ENCODE measurements at regions not wholly inside any gene's neighbourhood (a gene's known extent, or its start where the extent isn't known, plus 50 kb on each side); places are given as distances from the start of the nearest gene placed in this dataset.

GRCh38 chr4:162787120-162787519 lies 379.6 kb downstream of the NAF1 start:
- Histone ChIP-seq H3K36me3 (ENCODE audit: insufficient read depth, low read length) (no peaks in the 10 kb centered on the region), H3K9me3 (ENCODE audit: low read depth, low read length) (no peaks in the 10 kb centered on the region), H3K4me2 (ENCODE audit: insufficient read depth, low read length) (no peak overlapping the region), H3K4me1 (ENCODE audit: insufficient read depth, low read length) (no peaks in the 10 kb centered on the region), H3K27me3 (ENCODE audit: insufficient read depth, low read length) (no peaks in the 10 kb centered on the region), H4K20me1 (ENCODE audit: insufficient read depth, low read length) (no peaks in the 10 kb centered on the region), H3K4me3 (ENCODE audit: insufficient read depth, low read length) (no peak overlapping the region), H2AFZ (ENCODE audit: low read length) (no peak overlapping the region), H3K27ac (ENCODE audit: low read depth, low read length) (no peak overlapping the region), H3K79me2 (ENCODE audit: insufficient read depth, low read length) (no peaks in the 10 kb centered on the region)
- DNase-seq (ENCODE audit: insufficient read length, low spot score, missing footprints) = no peak
- no peak for TF ChIP-seq CTCF (IDR thresholded peaks at IDR 0.05; ENCODE audit: extremely low read depth, low read depth, low read length)

DNA sequence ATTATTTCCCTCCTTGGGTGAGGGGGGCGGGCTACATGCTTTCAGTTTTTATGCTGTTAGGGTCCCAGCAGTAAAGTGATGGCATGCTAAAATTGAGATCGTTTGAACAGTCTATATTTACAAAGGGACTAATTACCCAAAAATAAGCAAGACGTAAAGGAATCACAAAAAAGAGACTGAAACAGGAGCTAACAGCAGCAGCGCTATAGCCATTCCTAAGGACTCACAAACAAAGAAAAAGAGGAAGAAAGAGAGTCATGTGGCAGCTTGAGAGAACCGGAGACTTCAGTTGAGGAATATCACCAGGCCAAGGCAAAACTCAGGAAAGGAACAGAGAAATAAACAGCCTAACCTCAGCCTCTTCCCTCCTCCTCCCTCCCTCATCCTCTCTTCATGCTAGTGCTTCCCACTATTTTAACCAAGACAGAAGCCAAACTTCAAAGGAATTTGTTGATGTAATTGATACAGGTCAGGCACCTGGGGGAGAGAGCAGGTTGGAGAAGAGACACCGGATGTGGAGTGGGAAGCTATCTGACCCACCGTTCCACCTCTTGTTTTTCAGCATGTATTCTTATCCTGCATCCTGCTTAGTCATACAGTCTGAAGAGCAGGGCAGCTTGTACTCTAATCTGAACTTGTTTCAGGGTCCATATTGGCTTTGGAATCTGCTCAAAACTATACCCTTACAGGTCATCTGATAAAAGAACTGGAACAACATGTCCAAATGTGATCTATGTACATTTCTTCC lies 383.7 kb downstream of the NAF1 start:
- H3K79me2 ChIP-seq (ENCODE audit: insufficient read depth, low read length) = no peaks in the 10 kb centered on the region
- DNase-seq (ENCODE audit: insufficient read length, low spot score, missing footprints) = no peak
- H3K9me3 ChIP-seq (ENCODE audit: low read depth, low read length) = no peaks in the 10 kb centered on the region
- no peak overlapping the region for H3K4me2 ChIP-seq (ENCODE audit: insufficient read depth, low read length)
- TF ChIP-seq CTCF (IDR thresholded peaks at IDR 0.05; ENCODE audit: extremely low read depth, low read depth, low read length) = no peak
- no peak overlapping the region for H2AFZ ChIP-seq (ENCODE audit: low read length)
- no peaks in the 10 kb centered on the region for H3K36me3 ChIP-seq (ENCODE audit: insufficient read depth, low read length)
- no peaks in the 10 kb centered on the region for H3K4me1 ChIP-seq (ENCODE audit: insufficient read depth, low read length)
- no peaks in the 10 kb centered on the region for H3K27me3 ChIP-seq (ENCODE audit: insufficient read depth, low read length)
- H3K4me3 ChIP-seq (ENCODE audit: insufficient read depth, low read length) = no peak overlapping the region
- H4K20me1 ChIP-seq (ENCODE audit: insufficient read depth, low read length) = no peaks in the 10 kb centered on the region
- H3K27ac ChIP-seq (ENCODE audit: low read depth, low read length) = no peak overlapping the region

- no peak for DNase-seq (ENCODE audit: insufficient read length, low spot score, missing footprints)
- Histone ChIP-seq H3K27me3 (ENCODE audit: insufficient read depth, low read length) (no peaks in the 10 kb centered on the region), H3K79me2 (ENCODE audit: insufficient read depth, low read length) (no peaks in the 10 kb centered on the region), H3K36me3 (ENCODE audit: insufficient read depth, low read length) (no peaks in the 10 kb centered on the region), H3K9me3 (ENCODE audit: low read depth, low read length) (no peaks in the 10 kb centered on the region), H4K20me1 (ENCODE audit: insufficient read depth, low read length) (no peaks in the 10 kb centered on the region), H3K4me3 (ENCODE audit: insufficient read depth, low read length) (no peak overlapping the region), H2AFZ (ENCODE audit: low read length) (no peak overlapping the region), H3K4me1 (ENCODE audit: insufficient read depth, low read length) (no peaks in the 10 kb centered on the region), H3K4me2 (ENCODE audit: insufficient read depth, low read length) (no peak overlapping the region), H3K27ac (ENCODE audit: low read depth, low read length) (no peak overlapping the region)
- TF ChIP-seq CTCF (IDR thresholded peaks at IDR 0.05; ENCODE audit: extremely low read depth, low read depth, low read length) = no peak
Observed at GRCh38 chr4:162782096-162782777, 384.5 kb downstream of the NAF1 start.

- no peak overlapping the region for H3K4me2 ChIP-seq (ENCODE audit: insufficient read depth, low read length)
- H3K4me3 ChIP-seq (ENCODE audit: insufficient read depth, low read length) = no peak overlapping the region
- H3K4me1 ChIP-seq (ENCODE audit: insufficient read depth, low read length) = no peaks in the 10 kb centered on the region
- H3K9me3 ChIP-seq (ENCODE audit: low read depth, low read length) = no peaks in the 10 kb centered on the region
- no peak overlapping the region for H3K27ac ChIP-seq (ENCODE audit: low read depth, low read length)
- no peaks in the 10 kb centered on the region for H3K27me3 ChIP-seq (ENCODE audit: insufficient read depth, low read length)
- H4K20me1 ChIP-seq (ENCODE audit: insufficient read depth, low read length) = no peaks in the 10 kb centered on the region
- no peak for TF ChIP-seq CTCF (IDR thresholded peaks at IDR 0.05; ENCODE audit: extremely low read depth, low read depth, low read length)
- H3K36me3 ChIP-seq (ENCODE audit: insufficient read depth, low read length) = no peaks in the 10 kb centered on the region
- H3K79me2 ChIP-seq (ENCODE audit: insufficient read depth, low read length) = no peaks in the 10 kb centered on the region
- DNase-seq (ENCODE audit: insufficient read length, low spot score, missing footprints) = no peak
- H2AFZ ChIP-seq (ENCODE audit: low read length) = no peak overlapping the region
Observed at GRCh38 chr4:162770761-162771490, 395.8 kb downstream of the NAF1 start.
